Stimulated activated CD8-positive, alpha-beta memory T cell treated with anti-CD3 and anti-CD28 coated beads, Interleukin-4, amount 100 ng/mL, for 48 hours (primary cell): ENCODE measurements at regions not wholly inside any gene's neighbourhood (a gene's known extent, or its start where the extent isn't known, plus 50 kb on each side); places are given as distances from the start of the nearest gene placed in this dataset.

Source experiments
- DNase-seq: peaks from one replicate; pipeline ENCODE4 v3.0.0-alpha.2; 2020

DNA sequence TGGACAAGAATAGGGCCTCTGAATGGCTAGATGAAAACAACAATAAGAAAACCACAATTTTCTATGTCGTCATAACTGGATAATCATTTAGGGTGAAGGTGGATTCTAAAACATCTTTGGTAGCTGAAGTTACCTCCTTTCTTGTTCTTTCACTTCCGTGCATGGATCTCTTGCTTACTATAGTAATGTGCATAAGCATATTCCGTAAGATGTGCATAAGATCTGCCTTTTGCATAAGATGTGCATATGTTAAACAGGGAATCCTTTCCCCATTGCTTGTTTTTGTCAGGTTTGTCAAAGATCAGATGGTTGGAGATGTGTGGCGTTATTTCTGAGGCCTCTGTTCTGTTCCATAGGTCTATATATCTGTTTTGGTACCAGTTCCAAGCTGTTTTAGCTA lies 353.6 kb downstream of the MTX2 start:
- no peak for DNase-seq

DNA sequence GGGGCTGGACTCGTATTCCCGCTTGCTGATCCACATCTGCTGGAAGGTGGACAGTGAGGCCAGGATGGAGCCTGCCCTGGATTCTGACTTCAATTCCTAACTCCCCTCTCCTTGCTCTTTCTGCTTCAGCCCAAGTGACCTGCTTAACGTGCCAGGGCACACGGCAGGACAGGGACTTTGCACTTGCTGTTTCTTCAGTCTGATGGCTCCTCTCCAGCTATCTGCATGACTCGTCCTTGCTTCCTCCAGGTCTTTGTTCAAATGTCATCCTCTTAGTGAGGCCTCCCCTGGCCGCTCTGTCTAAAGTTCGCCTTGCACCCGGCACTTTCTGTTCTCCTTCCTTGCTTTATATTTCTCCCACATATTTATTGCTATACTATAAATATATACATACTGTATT lies 357.6 kb downstream of the MTX2 start:
- no peak for DNase-seq

DNA sequence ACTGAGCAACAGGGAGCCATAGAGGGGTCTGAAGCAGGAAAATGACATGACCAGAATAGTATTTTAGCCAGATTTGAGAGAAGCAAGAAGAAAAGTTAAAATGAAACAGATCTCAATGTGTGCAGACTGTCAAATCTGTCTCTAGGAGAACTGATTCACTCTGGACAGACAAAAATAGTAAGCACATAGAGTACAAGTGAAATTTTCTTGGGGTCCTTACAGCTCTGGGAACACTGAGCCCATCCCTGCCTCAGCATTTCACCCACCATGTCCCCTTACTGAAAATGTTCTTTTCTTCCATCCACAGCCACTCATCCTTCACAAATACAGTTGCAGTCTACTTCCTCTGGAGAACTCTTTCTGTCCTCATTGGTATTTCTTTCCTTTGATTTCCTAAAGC lies 359.2 kb downstream of the MTX2 start:
- no peak for DNase-seq

DNA sequence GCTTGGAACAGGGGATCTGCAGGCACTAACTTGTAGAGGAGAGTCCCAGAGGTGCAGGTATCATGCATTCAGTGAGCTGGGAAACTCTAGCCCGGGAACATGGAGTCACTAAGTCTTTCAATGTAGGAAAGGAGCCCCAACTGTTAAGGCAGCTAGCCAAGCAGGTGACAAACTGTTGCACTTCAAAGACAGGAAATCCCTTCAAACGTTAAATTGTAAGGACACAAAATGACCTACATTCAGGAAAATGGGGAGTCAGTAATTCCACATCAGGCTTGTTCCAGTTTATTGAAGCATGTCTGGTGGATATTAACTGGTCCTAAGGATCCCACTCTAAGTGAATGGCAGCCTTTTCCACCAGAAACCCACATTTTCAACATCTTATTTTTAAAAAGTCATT lies 364.5 kb downstream of the MTX2 start:
- no peak for DNase-seq

DNA sequence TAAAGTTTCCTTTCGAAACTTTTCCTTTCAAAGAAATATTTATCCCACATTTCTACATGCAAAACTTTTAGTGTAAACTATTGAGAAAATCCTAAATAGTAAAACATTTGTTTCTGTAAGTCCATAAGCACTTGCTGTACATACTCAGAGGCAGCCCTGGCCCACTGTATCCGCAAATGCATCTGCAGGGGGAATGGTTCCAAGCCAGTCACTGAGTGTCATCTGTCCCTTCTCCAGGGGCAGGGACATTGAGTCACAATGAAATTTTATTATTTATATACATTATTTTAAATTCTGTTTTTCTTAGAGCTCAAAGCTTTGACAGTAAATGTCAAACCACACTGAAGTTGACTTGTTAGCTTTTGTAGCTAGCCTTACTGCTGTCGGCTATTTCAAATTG lies 367.2 kb downstream of the MTX2 start:
- DNase-seq: no peak

DNA sequence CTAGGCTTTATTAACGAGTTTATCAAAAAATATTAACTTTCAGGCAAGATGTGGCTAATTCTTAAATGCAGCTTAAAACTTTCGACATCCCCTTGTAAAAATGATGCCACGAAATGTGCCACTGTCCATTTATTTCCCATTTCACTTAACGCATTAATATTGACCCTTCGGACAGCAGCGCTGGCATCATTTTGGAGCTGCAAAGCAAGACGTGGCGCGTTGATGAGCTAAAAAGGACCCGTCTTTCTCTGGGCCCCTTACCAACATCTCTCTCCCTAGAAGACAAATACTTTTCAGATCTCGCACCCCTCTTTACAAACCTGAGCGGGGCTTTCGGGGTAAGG lies 367.9 kb downstream of the MTX2 start:
- DNase-seq: no peak

DNA sequence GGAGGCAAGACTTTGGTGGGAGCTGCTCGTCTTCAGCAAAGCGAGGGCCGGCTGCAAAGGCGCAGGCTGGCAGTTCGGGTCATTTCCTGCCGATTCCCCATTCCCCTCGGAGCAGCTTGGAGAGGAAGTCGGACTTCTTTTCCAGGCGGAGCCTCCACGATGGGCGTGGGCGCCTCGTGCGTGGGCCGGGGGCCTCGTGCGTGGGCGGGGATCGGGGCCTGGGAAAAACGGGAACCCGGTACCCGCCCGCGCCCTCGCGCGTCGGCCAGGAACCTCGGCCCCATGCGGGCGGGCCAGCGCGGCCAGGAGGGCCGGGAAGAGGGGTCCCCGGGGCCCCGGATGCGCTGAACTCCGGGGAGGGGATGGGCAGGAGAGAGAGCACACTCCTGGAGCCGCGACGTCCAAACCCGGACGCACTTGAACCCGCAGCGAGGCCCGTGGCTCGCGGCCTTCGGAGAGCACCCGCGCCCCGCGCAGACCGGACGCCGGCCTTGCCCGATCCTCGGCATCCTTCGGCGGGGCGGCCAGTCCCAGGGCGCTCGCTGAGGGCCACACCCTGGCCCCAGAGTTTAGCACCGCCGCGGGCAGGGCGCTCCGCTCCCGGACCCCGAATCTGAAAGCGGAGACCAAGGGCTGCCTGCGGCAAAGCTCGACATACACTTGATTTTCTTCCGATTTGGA lies 368.4 kb downstream of the MTX2 start:
- DNase-seq: peak; percentile 32

DNA sequence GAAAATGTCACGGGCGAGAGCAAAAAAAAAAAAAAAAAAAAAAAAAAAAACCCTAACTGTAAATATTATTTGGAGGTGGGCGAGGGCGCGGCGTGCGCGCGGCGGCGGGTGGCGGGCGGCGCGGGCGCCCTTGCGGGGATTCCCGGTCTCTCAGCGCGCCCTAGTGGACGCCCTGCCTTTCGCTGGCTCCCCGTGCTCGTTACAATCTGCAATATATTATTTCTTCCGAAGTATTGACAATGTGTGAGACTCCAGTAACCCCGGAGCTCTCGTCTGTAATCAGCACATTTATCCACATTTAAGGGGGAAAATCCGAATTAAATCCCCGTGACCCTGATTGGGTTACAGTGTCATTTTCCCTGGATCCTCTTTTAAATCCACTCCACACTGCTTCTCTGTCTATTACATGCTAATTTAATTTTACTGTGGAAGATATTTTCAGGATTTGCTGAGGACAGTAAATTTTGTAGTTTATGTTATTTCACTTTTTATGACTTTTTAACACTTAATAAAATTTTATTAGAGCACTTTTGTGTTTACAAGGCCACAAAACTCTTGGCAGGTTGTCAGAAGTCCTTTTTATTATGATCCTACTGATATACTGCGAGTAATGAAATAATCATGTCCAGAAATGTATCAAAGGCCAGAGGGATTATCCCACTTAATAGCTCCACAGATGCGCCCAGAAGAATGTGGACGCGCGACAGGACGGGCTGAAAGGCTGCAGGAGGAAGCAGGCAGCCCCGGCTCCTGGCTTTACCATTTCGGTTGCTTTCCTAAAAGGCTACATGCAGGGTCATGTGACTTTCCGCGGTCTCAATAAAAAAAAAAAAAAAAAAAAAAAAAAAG lies 369.1 kb downstream of the MTX2 start:
- peak; percentile 73 for DNase-seq

DNA sequence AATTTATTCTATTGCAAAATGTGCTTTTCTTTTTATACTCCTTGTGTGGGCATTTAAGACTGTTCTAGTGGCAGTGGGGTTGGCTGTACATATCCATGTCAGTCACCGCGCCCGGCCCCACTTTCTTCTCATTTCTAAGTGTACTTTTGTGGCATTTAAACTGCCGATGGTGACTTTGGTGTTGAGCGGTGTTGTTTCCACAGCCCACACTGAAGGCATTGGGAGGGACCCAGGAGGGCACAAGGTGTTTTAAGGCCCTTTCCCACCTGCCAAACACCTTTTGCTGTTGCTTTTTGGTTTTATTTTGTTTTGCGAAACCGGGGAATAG lies 369.7 kb downstream of the MTX2 start:
- no peak for DNase-seq

DNA sequence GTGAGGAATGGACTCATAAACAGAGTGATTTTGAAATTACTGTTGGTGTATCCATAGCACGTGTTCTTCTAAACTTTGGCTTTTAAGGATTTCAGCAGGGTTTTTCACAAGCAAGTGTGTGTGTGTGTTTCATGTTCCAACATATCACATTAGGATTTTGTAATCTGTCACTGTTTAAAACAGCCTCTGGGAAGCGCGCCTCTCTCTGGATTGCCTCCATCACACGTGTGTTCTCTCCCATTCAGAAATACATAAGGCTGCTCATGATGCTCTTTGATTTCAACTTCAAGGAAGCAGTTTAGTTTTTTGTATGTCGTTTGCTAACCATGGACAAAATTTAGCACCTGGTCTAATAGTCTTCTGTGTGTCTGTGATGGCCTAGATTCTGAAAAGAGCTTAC lies 370.4 kb downstream of the MTX2 start:
- no peak for DNase-seq

DNA sequence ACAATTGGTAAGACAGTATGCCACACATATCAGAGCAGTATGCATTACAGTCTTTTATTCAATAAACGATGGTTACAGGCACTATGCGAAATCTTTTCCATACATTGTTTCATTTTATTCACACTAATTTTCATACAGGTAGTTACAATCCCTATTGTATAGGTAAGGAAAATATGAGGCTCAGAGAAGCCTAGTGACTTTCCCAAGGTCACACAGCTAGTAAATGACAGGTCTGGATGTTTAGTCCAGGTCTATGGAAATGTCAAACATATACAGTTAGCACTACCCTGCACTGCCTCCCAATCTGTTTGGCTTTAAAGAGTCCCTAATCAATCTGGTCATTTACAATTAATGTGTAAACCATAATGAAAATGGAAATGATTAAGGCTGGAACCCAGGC lies 372.2 kb downstream of the MTX2 start:
- no peak for DNase-seq

DNA sequence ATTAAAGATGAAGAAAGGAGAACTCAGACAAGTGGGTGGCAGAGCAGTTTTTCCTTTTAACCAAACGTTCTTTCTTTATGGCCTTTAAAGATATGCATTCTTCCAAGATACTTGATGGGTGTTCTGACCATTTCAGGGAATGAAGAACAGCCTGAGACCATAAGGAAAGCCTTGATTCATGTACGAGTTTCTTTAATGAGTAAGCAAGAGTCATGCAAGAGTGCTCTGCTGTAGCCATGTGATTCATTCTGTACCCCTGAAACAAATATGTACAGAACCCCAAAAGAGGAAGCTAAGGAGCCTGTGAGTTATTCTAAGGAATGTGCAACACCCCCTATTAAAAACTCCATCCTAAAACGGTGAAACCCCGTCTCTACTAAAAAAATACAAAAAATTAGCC lies 372.8 kb downstream of the MTX2 start:
- no peak for DNase-seq

DNA sequence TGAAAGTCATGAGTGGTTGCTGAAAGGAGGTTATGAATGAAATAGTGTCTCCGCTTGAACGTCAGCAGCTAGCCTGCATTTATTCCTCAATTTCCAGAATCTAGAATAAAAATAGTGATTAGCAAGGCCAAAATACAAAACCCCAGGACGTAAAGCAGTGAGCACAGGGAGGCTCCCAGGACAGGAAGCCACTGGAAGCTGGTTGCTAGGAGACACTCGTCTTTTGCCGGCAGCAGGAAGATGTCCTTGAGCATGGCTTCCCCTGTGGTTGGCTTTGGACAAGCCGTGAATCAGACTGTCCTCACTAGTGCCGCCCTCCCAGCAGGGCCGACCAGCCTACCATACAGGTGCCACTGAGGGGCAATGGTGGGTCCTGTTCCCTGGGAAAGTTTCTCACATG lies 374.4 kb downstream of the MTX2 start:
- no peak for DNase-seq

DNA sequence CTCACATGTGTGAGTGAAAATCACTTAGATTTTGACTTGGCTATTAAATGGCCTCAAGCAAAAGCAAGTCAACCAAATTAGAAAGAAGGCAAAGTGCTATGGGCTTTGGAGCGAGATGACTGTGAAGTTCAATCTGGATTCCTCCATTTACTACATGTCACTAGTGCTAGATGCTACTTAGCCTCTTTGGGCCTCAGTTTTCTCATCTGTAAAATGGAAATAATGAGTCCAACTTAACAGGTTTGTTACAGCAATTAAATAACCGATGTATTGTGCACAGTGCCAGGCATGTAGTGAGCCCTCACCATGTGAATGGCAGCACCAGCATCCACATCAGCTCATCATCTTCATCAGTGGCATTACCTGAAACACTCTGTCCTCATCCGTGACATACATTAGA lies 376.3 kb downstream of the MTX2 start:
- DNase-seq: no peak

DNA sequence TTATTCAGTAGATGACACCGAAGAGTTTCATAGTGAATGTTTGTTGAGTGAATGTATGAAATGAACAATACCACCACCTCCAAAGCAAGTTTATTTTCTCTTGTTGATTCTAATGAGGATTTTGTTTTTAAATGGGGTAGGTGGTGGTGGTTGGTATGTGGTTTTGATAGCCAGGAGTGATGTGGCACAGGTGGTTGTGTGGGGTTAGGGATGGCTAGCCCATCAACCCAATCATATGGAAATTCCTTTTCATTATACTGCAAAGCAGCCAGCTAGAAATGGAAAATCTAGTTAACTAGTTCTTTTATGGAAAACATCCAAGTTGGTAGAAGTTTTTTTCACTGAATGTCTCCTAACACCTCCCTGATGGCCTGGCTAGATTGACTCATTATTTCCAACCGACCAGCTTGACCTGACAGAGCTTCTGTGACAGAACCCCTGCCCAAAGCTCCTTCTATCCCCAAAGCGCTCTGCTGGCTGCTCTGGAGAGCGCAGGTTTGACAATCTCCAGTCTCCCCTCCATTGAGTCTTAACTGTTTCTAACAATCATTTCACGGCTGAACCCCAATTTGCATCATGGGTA lies 376.9 kb downstream of the MTX2 start:
- DNase-seq: no peak

DNA sequence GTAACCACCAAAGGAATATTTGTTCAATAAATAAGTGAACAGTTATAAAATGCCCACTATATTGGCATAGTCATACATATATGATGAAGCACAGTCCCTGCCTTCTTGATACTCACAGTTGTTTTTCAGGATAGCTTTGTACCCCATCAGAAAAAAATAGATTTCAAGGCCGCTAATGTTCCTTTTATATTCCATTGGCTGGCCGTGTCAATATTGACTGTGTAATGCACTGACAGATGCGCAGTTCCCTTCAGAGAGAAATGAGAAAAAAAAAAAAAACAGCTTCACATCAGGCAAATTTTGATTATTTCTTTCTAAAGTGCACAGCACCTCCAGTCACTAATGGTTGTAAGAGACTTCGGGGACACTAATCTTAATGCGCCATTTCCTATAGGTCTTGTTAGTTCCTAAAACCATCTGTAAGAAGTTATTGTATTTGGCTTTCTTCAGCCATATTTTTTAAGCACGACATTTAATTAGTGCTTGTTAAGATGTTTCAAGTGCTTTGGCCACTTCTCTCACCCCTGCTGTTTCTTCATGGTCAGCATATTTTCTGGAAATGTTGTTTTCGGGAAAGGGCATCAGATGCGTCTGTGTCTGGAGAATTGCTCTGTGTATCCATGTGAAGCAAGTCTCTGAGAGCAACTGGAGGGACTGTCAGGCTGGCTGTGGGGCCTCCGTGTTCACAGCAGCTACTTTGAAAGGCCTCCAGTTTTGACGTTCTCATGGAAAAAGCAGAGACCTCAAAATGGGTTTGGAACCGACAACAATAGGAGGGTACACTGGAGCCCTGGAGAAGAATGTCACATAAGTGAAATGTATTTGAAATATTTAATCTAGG lies 378.3 kb downstream of the MTX2 start:
- no peak for DNase-seq

DNA sequence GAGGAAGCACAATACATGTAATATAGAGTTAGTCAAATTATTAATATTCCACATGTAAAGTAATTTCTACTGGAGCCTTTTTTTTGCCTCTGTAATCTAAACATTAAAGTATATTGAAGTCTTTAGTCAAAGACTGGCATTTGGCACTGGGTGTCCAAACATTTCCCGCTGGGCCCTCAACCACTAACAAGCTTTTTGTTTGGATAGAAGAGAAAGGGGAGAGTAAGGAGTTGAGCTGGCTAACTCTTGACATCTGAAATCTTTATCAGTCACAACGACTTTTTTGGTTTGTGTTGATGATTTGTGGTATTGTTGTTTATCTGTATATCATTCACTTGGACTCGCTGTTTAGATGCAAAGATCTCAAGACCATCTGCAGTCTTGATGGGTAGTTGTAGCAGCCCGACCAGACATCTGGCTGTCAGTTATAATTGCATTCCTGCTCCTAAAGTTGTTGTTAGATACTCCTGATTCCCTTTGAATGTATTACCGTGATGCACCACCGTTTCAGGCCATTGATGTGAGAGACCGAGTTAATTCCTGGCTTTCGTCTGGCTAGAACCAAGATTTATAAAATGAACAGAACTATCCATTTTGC lies 379.6 kb downstream of the MTX2 start:
- DNase-seq: no peak

DNA sequence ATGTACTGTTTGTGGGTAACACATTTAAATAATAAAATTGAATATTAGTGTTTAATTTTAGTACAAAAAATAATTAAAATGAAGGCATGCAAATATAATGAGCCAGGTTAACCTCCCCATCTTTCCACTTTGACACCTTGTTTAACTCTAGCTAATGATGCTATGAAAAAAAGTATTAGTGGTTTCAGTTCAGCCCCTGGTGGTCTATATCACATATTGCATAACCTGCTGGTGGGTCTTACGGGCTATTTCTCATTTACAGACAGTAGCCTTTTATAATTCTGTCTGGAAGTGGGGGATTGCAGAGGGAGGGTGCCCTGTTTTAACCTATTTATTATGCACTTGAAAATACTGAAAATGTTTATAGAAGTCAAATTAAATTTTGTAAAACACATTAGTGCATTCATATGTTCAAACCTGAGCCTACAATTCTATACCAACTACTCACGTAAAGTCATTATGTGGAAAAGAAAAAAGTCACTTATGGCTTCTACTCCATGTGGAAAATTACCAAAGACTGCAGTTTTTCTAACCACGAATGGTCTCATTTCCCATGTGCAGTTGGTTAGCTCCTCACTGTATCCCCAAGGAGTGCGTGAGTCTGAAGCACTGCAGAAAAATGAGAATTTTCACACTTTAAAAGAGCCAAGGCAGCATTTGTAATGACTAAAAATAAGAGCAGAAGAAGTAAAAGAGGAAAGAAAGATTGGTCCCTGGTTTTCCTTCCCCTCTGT lies 381.0 kb downstream of the MTX2 start:
- DNase-seq: no peak

DNA sequence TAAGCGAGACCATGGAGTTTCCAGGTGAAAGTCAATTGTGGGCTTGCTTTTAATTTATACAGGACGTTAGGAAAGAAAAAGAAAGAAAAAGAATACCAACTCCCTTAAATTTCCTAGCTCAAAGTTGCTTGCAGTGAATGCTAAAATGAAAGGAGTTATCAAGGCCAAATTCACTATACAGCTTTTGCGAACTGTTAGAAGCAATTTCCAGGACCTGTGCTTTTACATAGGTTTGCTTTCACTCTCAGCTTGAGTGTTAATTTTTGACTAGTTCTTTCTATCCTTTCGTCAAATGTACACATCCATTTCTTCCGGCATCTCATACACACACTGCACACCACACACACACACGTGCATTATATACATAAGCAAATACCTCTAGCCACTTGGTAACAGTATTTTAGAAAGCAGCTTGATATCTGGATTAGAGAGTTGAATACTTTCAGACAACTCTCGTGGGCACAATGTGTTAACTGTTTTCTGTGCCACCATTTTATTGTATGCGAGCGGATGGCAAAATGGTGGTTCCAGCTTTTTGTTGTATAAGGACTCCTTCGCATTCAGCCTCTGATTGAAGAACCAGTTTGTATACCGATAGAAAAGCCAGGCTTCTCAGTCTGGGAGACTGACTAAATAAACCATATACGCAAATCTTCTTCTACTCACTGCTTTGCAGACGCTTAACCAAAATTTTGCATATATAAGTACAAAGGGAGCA lies 381.8 kb downstream of the MTX2 start:
- DNase-seq: no peak

DNA sequence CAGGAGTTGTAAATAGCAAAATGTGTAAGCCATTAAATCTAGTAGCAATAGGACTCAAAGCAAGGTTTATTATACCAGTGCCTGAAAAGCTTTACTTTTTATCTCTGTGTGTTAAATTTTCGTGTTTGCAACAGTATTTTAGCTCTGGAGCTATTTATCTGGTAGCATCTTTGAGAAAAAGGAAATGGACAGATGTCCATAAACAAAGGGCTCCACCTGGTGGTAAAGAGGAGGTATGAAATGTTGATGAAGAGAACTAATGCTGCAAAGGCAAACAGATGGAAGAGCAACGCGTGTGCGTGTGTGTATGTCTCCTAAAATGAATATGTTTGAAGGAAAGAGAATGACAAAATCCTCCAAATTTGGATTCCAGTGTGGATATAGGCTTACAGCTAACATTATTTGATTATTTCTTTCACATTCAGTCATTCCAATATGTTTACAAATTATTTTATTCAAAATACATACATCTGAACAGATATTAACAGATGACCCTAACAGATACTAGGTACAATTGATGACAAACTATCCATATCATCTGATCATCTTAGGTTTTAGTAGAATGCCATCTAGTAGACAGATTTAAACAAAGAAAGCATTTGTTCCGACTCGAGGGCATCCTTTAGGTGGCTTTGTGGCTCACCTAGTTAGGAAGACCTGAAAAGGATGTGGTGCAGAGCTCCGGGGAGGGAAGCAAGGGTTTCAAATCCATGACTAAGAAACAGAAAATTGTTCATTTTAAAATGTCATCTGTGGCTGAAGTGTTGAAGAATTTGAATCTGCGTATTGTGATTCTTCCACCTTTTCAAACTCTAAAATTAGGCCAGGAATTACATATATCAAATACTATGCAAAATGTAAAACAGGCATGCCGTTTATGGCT lies 383.3 kb downstream of the MTX2 start:
- DNase-seq: no peak
